RWPE1 (cell line): ENCODE measurements at regions not wholly inside any gene's neighbourhood (a gene's known extent, or its start where the extent isn't known, plus 50 kb on each side); places are given as distances from the start of the nearest gene placed in this dataset.

Source experiments
- CTCF ChIA-PET: fragments of 350-600 bp; sonication (Branson Sonifier 250); formaldehyde crosslinking; extraction: SDS; loops from one replicate; lab custom pipeline; 2021; lab: Yijun Ruan, JAX
- POLR2A ChIA-PET: fragments of 400-600 bp; formaldehyde crosslinking; extraction: SDS; loops from one replicate; lab custom pipeline; 2020; ENCODE audit warnings: antibody characterized with exemption; ENCODE audit not compliant: low non-redundant PET; lab: Yijun Ruan, JAX
- DNase-seq: peaks from one replicate; pipeline ENCODE4 v3.0.0; 2012; ENCODE audit warnings: low spot score
- H3K27ac ChIP-seq: fragments of 450-650 bp; 2 replicates; pipeline ENCODE4 v1.5.1; 2017
- CTCF ChIP-seq: fragments of 450-650 bp; conservative IDR thresholded peaks from 2 replicates; pipeline ENCODE4 v1.5.1; 2017; ENCODE audit warnings: low read depth, mild to moderate bottlenecking

- CTCF ChIA-PET: interaction anchor here (0.5 to 0.6 kb wide), 2 partner anchors 43 to 201 kb away, joined by 3 to 4 read pairs; no protein-coding TSS in a partner anchor
- no peak overlapping the region for H3K27ac ChIP-seq
- DNase-seq: no peak
- POLR2A ChIA-PET: no interaction called here
- no peak for TF ChIP-seq CTCF
Measured at GRCh38 chr1:38446936-38447335, 400.3 kb upstream of the POU3F1 start.

GRCh38 chr1:38444770-38445442 is 398.3 kb upstream of the POU3F1 start:
- ChIA-PET POLR2A (no interaction called here), CTCF (interaction anchor here (0.6 kb wide), 1 partner anchor 12 kb away, joined by 3 read pairs; no protein-coding TSS in a partner anchor)
- no peak for DNase-seq
- no peak for TF ChIP-seq CTCF
- peak overlapping the region; percentile 41; the same call in 1 of the 2 replicates for H3K27ac ChIP-seq

GRCh38 chr1:38444311-38444710 is 397.7 kb upstream of the POU3F1 start:
- DNase-seq: peak; percentile 44
- H3K27ac ChIP-seq: no peak overlapping the region
- CTCF ChIA-PET: no interaction called here
- POLR2A ChIA-PET: no interaction called here
- no peak for TF ChIP-seq CTCF

- H3K27ac ChIP-seq: no peak overlapping the region
- no peak for TF ChIP-seq CTCF
- POLR2A ChIA-PET: no interaction called here
- CTCF ChIA-PET: interaction anchor here (0.7 kb wide), 1 partner anchor 130 kb away, joined by 4 read pairs; no protein-coding TSS in a partner anchor
- no peak for DNase-seq
Measured at GRCh38 chr1:38440402-38440801, 393.8 kb upstream of the POU3F1 start.

GRCh38 chr1:38436749-38437148 is 390.2 kb upstream of the POU3F1 start:
- DNase-seq: no peak
- no peak overlapping the region for H3K27ac ChIP-seq
- ChIA-PET CTCF (no interaction called here), POLR2A (no interaction called here)
- no peak for TF ChIP-seq CTCF

GRCh38 chr1:38436006-38436405 is 389.4 kb upstream of the POU3F1 start:
- ChIA-PET POLR2A (no interaction called here), CTCF (no interaction called here)
- no peak for DNase-seq
- H3K27ac ChIP-seq: no peak overlapping the region
- no peak for TF ChIP-seq CTCF
